ENCODE measurements at regions not wholly inside any gene's neighbourhood (a gene's known extent, or its start where the extent isn't known, plus 50 kb on each side); places are given as distances from the start of the nearest gene placed in this dataset.

GRCh38 chr13:67299072-67299635 is 69.0 kb upstream of the PCDH9 start:
- H3K9ac ChIP-seq (ENCODE audit: low read length) = no peak overlapping the region
- H4K20me1 ChIP-seq (ENCODE audit: low read depth, low read length) = no peaks in the 10 kb centered on the region
- TF ChIP-seq EZH2phosphoT487 (conservative IDR thresholded peaks at IDR 0.05; ENCODE audit: low read length) (no peak), CTCF (IDR thresholded peaks at IDR 0.05; ENCODE audit: insufficient read depth, low read length, poor library complexity, severe bottlenecking) (no peak)
- peak overlapping the region; percentile 28 for H2AFZ ChIP-seq (ENCODE audit: low read depth, low read length, severe bottlenecking)
- no peaks in the 10 kb centered on the region for H3F3A ChIP-seq (ENCODE audit: insufficient read depth)
- no peaks in the 10 kb centered on the region for H3K9me2 ChIP-seq (replicated peaks; ENCODE audit: insufficient read depth, low read length)
- no peaks in the 10 kb centered on the region for H3K27me3 ChIP-seq (ENCODE audit: low read length)
- no peak overlapping the region for H3K27ac ChIP-seq (ENCODE audit: low read depth, low read length)
- H3K79me2 ChIP-seq (ENCODE audit: insufficient read depth, low read length) = no peaks in the 10 kb centered on the region
- H3K4me2 ChIP-seq (ENCODE audit: low read depth, low read length, poor library complexity, severe bottlenecking) = no peak overlapping the region
- no peaks in the 10 kb centered on the region for H3K9me3 ChIP-seq (ENCODE audit: insufficient read depth, low read length)
- no peaks in the 10 kb centered on the region for H3K36me3 ChIP-seq (ENCODE audit: low read length)
- no peak overlapping the region for H3K4me3 ChIP-seq (ENCODE audit: insufficient read depth, low read length, poor library complexity, severe bottlenecking)

GRCh38 chr13:67298297-67298696 is 68.2 kb upstream of the PCDH9 start:
- Histone ChIP-seq H2AFZ (ENCODE audit: low read depth, low read length, severe bottlenecking) (no peak overlapping the region), H3K9ac (ENCODE audit: low read length) (no peak overlapping the region), H3K27ac (ENCODE audit: low read depth, low read length) (no peak overlapping the region), H3K4me3 (ENCODE audit: insufficient read depth, low read length, poor library complexity, severe bottlenecking) (no peak overlapping the region), H3K27me3 (ENCODE audit: low read length) (no peaks in the 10 kb centered on the region), H3K36me3 (ENCODE audit: low read length) (no peaks in the 10 kb centered on the region), H3K4me2 (ENCODE audit: low read depth, low read length, poor library complexity, severe bottlenecking) (no peak overlapping the region), H3F3A (ENCODE audit: insufficient read depth) (no peaks in the 10 kb centered on the region), H4K20me1 (ENCODE audit: low read depth, low read length) (no peaks in the 10 kb centered on the region), H3K79me2 (ENCODE audit: insufficient read depth, low read length) (no peaks in the 10 kb centered on the region), H3K9me2 (replicated peaks; ENCODE audit: insufficient read depth, low read length) (no peaks in the 10 kb centered on the region), H3K9me3 (ENCODE audit: insufficient read depth, low read length) (no peaks in the 10 kb centered on the region)
- TF ChIP-seq CTCF (IDR thresholded peaks at IDR 0.05; ENCODE audit: insufficient read depth, low read length, poor library complexity, severe bottlenecking) = no peak
- no peak for TF ChIP-seq EZH2phosphoT487 (conservative IDR thresholded peaks at IDR 0.05; ENCODE audit: low read length)

GRCh38 chr13:67296511-67296910 is 66.4 kb upstream of the PCDH9 start:
- H2AFZ ChIP-seq (ENCODE audit: low read depth, low read length, severe bottlenecking) = no peak overlapping the region
- no peak overlapping the region for H3K4me2 ChIP-seq (ENCODE audit: low read depth, low read length, poor library complexity, severe bottlenecking)
- H4K20me1 ChIP-seq (ENCODE audit: low read depth, low read length) = no peaks in the 10 kb centered on the region
- H3K27ac ChIP-seq (ENCODE audit: low read depth, low read length) = no peak overlapping the region
- no peaks in the 10 kb centered on the region for H3K79me2 ChIP-seq (ENCODE audit: insufficient read depth, low read length)
- no peaks in the 10 kb centered on the region for H3F3A ChIP-seq (ENCODE audit: insufficient read depth)
- no peaks in the 10 kb centered on the region for H3K27me3 ChIP-seq (ENCODE audit: low read length)
- no peaks in the 10 kb centered on the region for H3K9me2 ChIP-seq (replicated peaks; ENCODE audit: insufficient read depth, low read length)
- H3K9me3 ChIP-seq (ENCODE audit: insufficient read depth, low read length) = no peaks in the 10 kb centered on the region
- no peak for TF ChIP-seq EZH2phosphoT487 (conservative IDR thresholded peaks at IDR 0.05; ENCODE audit: low read length)
- no peak for TF ChIP-seq CTCF (IDR thresholded peaks at IDR 0.05; ENCODE audit: insufficient read depth, low read length, poor library complexity, severe bottlenecking)
- H3K4me3 ChIP-seq (ENCODE audit: insufficient read depth, low read length, poor library complexity, severe bottlenecking) = no peak overlapping the region
- H3K9ac ChIP-seq (ENCODE audit: low read length) = no peak overlapping the region
- H3K36me3 ChIP-seq (ENCODE audit: low read length) = no peaks in the 10 kb centered on the region
